ENCODE measurements at regions not wholly inside any gene's neighbourhood (a gene's known extent, or its start where the extent isn't known, plus 50 kb on each side); places are given as distances from the start of the nearest gene placed in this dataset.
"Not testable (repeated sequence)": the region's sequence is repeated elsewhere in the genome, so short reads cannot be mapped to it uniquely, and the experiment has no call there.

DNA sequence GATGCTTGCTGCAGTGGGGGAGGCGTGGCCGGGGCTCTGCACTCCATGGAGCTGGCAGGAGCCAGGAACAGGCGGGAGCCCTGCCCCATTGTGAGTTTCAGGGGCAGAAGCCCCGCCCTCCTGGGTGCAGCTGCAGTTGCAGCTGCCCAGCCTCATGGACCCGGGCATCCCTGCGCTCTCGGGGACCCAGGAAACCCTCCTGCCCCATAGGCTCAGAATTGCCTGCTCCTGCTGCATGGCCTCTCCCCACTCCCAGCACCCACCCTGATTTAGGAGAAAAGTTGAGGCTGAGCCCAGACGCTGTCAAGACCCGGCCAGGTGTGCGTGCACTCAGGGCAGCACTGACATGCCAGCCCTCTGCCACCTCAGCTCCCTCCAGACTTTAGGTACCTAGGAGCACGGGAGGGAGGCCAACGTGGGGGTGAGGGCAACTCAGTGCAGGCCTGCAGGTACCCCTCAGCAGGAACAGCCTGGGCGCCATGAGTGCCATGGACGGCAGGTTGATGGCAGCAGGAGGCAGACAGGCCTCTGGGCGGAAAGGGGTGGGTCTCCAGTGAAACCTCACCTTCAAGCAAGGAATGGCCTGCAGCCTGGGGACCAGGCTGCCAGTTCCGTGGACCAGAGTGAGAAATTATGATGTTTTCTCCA lies 67.2 kb upstream of the MAGEB2 start:
- no peak overlapping the region for H3K27ac ChIP-seq
- Mint-ChIP-seq H3K4me3 (no peak overlapping the region), H3K36me3 (no peaks in the 10 kb centered on the region), H3K9me3 (peaks cover 11% of the 10 kb centered on the region), H3K4me1 (no peaks in the 10 kb centered on the region), H3K27ac (no peak overlapping the region), H3K27me3 (ENCODE audit: insufficient read depth, low read depth) (peaks cover 4% of the 10 kb centered on the region)
- no peak overlapping the region for H3K4me3 ChIP-seq
- no peaks in the 10 kb centered on the region for H3K79me2 ChIP-seq (ENCODE audit: low read depth)
- no peak for TF ChIP-seq EZH2 (IDR thresholded peaks at IDR 0.05)
- DNase-seq (ENCODE audit: low spot score) = no peak
- no peaks in the 10 kb centered on the region for H3F3A ChIP-seq (ENCODE audit: low read depth)
- no peak overlapping the region for H3K4me2 ChIP-seq
- H2AFZ ChIP-seq (replicated peaks) = no peak overlapping the region
- H4K20me1 ChIP-seq (ENCODE audit: low read depth) = no peaks in the 10 kb centered on the region
- no peaks in the 10 kb centered on the region for H3K36me3 ChIP-seq
- no peaks in the 10 kb centered on the region for H3K4me1 ChIP-seq
- H3K9ac ChIP-seq = no peak overlapping the region
- no peaks in the 10 kb centered on the region for H3K27me3 ChIP-seq
- no peaks in the 10 kb centered on the region for H3K9me3 ChIP-seq (ENCODE audit: low read depth)

DNA sequence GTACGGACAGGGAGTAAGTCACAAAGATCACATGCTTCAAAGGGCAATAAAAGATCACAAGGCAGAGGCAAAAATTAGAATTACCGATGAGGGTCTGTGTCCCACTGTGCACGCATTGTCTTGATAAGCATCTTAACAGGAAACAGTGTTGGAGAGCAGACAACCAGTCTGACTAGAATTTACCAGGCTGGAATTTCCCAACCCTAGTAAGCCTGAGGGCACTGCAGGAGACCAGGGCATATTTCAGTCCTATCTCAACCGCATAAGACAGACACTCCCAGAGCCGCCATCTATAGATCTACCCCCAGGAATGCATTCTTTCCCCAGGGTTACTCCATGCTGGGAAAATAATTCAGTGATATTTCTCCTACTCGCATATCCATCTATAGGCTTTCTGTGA lies 66.2 kb upstream of the MAGEB2 start:
- not testable (repeated sequence) for H3K27me3 ChIP-seq; DNase-seq (ENCODE audit: low spot score); H2AFZ ChIP-seq (replicated peaks); H3K27me3 Mint-ChIP-seq (ENCODE audit: insufficient read depth, low read depth); H3F3A ChIP-seq (ENCODE audit: low read depth); H3K4me3 Mint-ChIP-seq; H3K79me2 ChIP-seq (ENCODE audit: low read depth); H3K4me1 Mint-ChIP-seq; H3K9ac ChIP-seq; H3K4me1 ChIP-seq; H3K4me3 ChIP-seq; H3K36me3 Mint-ChIP-seq; H3K4me2 ChIP-seq; H3K27ac ChIP-seq; H3K36me3 ChIP-seq; H3K9me3 ChIP-seq (ENCODE audit: low read depth); H3K27ac Mint-ChIP-seq; H4K20me1 ChIP-seq (ENCODE audit: low read depth)
- peaks cover 11% of the 10 kb centered on the region for H3K9me3 Mint-ChIP-seq

DNA sequence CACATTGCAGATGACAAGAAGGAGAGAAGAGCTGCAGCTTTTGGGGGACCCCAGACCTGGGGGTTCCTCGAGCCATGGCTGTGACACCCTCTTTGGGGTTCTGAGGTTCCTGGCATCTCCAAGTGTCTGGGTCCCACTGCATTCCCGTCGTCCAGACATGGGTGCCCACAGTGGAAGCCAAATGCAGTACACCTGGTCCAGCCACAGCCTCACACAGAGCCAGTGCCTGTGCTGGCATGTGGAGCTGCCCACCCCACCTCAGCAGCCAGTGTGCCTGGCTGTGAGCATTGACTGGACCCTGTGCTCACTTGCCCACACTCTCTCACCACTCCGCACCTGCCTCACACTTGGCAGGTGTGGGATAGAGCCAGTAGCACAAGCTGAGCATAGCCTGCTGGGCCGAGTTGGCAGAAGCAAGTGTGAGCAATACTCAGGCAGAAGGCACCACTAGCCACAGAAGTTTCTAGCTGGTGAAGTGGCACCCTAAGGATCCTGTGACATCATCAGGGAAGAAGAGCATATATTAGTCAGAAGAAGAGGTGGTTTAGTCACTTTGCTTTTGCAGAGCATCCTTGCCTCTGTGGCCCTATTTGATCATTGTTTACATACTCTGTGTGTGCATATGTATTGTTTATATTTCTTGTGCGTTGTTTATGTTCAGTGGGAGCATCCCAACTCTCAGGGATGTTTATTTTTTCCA lies 65.0 kb upstream of the MAGEB2 start:
- H3K9ac ChIP-seq = no peak overlapping the region
- H3K4me1 ChIP-seq = peaks cover 6% of the 10 kb centered on the region
- H3K4me3 Mint-ChIP-seq = no peak overlapping the region
- H3K4me1 Mint-ChIP-seq = peaks cover 10% of the 10 kb centered on the region
- no peak overlapping the region for H2AFZ ChIP-seq (replicated peaks)
- H3K27me3 Mint-ChIP-seq (ENCODE audit: insufficient read depth, low read depth) = peaks cover 4% of the 10 kb centered on the region
- no peaks in the 10 kb centered on the region for H3F3A ChIP-seq (ENCODE audit: low read depth)
- no peak overlapping the region for H3K27ac Mint-ChIP-seq
- no peaks in the 10 kb centered on the region for H3K9me3 ChIP-seq (ENCODE audit: low read depth)
- no peaks in the 10 kb centered on the region for H4K20me1 ChIP-seq (ENCODE audit: low read depth)
- no peak overlapping the region for H3K4me3 ChIP-seq
- TF ChIP-seq EZH2phosphoT487 (IDR thresholded peaks at IDR 0.05) = no peak
- TF ChIP-seq EZH2 (IDR thresholded peaks at IDR 0.05) = no peak
- TF ChIP-seq, protein P1, sequence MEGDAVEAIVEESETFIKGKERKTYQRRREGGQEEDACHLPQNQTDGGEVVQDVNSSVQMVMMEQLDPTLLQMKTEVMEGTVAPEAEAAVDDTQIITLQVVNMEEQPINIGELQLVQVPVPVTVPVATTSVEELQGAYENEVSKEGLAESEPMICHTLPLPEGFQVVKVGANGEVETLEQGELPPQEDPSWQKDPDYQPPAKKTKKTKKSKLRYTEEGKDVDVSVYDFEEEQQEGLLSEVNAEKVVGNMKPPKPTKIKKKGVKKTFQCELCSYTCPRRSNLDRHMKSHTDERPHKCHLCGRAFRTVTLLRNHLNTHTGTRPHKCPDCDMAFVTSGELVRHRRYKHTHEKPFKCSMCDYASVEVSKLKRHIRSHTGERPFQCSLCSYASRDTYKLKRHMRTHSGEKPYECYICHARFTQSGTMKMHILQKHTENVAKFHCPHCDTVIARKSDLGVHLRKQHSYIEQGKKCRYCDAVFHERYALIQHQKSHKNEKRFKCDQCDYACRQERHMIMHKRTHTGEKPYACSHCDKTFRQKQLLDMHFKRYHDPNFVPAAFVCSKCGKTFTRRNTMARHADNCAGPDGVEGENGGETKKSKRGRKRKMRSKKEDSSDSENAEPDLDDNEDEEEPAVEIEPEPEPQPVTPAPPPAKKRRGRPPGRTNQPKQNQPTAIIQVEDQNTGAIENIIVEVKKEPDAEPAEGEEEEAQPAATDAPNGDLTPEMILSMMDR (IDR thresholded peaks at IDR 0.05) = no peak
- H3K36me3 Mint-ChIP-seq = no peaks in the 10 kb centered on the region
- H3K27me3 ChIP-seq = no peaks in the 10 kb centered on the region
- H3K79me2 ChIP-seq (ENCODE audit: low read depth) = no peaks in the 10 kb centered on the region
- no peak for DNase-seq (ENCODE audit: low spot score)
- H3K36me3 ChIP-seq = no peaks in the 10 kb centered on the region
- H3K4me2 ChIP-seq = no peak overlapping the region
- no peak overlapping the region for H3K27ac ChIP-seq
- H3K9me3 Mint-ChIP-seq = peaks cover 11% of the 10 kb centered on the region

DNA sequence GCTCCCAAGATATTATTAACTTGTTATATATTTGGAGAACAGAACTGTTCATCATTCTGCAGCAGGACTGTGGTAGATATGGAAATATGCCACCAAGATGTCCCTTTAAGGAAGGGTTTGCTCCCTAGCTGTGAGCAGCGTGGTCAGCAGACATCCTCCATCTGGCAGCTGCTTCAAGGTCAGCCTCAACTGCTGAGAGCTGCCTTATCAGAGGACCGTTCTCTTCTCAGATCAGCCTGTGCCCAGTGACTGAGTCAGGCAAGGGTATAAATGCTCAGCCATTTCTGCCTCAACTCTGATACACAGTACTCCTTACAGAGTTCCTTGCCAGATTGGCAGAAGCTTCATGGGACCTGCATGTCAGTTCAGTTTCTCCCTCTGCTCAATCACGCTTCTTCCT lies 63.4 kb upstream of the MAGEB2 start:
- no peak overlapping the region for H2AFZ ChIP-seq (replicated peaks)
- H3K27me3 Mint-ChIP-seq (ENCODE audit: insufficient read depth, low read depth) = peaks cover 4% of the 10 kb centered on the region
- H3K27ac Mint-ChIP-seq = no peak overlapping the region
- H3K27me3 ChIP-seq = no peaks in the 10 kb centered on the region
- H3K36me3 Mint-ChIP-seq = no peaks in the 10 kb centered on the region
- no peak overlapping the region for H3K4me3 Mint-ChIP-seq
- H3K36me3 ChIP-seq = no peaks in the 10 kb centered on the region
- peaks cover 11% of the 10 kb centered on the region for H3K9me3 Mint-ChIP-seq
- no peaks in the 10 kb centered on the region for H3K9me3 ChIP-seq (ENCODE audit: low read depth)
- H3K9ac ChIP-seq = no peak overlapping the region
- H3F3A ChIP-seq (ENCODE audit: low read depth) = no peaks in the 10 kb centered on the region
- H3K27ac ChIP-seq = no peak overlapping the region
- TF ChIP-seq EZH2phosphoT487 (IDR thresholded peaks at IDR 0.05) = no peak
- no peak for TF ChIP-seq EZH2 (IDR thresholded peaks at IDR 0.05)
- TF ChIP-seq, protein P1 (IDR thresholded peaks at IDR 0.05) = no peak
- peaks cover 6% of the 10 kb centered on the region for H3K4me1 ChIP-seq
- no peaks in the 10 kb centered on the region for H4K20me1 ChIP-seq (ENCODE audit: low read depth)
- H3K4me1 Mint-ChIP-seq = peaks cover 10% of the 10 kb centered on the region
- no peak overlapping the region for H3K4me3 ChIP-seq
- no peaks in the 10 kb centered on the region for H3K79me2 ChIP-seq (ENCODE audit: low read depth)
- no peak overlapping the region for H3K4me2 ChIP-seq
- no peak for DNase-seq (ENCODE audit: low spot score)

Measured in neural progenitor cell (in vitro differentiated cells).